Gastrocnemius medialis (tissue), 4 donors: ENCODE measurements at regions not wholly inside any gene's neighbourhood (a gene's known extent, or its start where the extent isn't known, plus 50 kb on each side); places are given as distances from the start of the nearest gene placed in this dataset.

Experiments
- CTCF ChIP-seq, 5 experiments: fragments of 450-650 bp in 3 of 5; fragments of 200-600 bp in 2 of 5; sonication (generic) in 2 of 5; IDR thresholded peaks in 4 of 5; conservative IDR thresholded peaks in 1 of 5; 1 replicate in 4 of 5; 2 replicates in 1 of 5; pipeline ENCODE4 v1.5.1; 2016 to 2019; ENCODE audit warnings: antibody characterized with exemption in 5 of 5, mild to moderate bottlenecking in 3 of 5, moderate library complexity in 3 of 5
- POLR2A ChIP-seq, 2 donors: fragments of 450-650 bp; IDR thresholded peaks; one replicate each; pipeline ENCODE4 v1.6.1; 2017; ENCODE audit warnings: antibody characterized with exemption in 2 of 2, mild to moderate bottlenecking in 2 of 2, moderate library complexity in 2 of 2

- no peak for TF ChIP-seq CTCF (IDR thresholded peaks at IDR 0.05 in 4 of 5, conservative IDR thresholded peaks at IDR 0.05 in 1 of 5)
- TF ChIP-seq POLR2A (IDR thresholded peaks at IDR 0.05) = no peak
Measured at GRCh38 chr2:120817956-120818325, 82.3 kb downstream of the GLI2 start.
